ENCODE measurements at regions not wholly inside any gene's neighbourhood (a gene's known extent, or its start where the extent isn't known, plus 50 kb on each side); places are given as distances from the start of the nearest gene placed in this dataset.

- H3K27ac ChIP-seq (ENCODE audit: low read depth, low read length): no peak overlapping the region
- no peak overlapping the region for H3K9ac ChIP-seq (ENCODE audit: low read depth, low read length)
- no peaks in the 10 kb centered on the region; the same call in 1 of the 2 replicates for H3K27me3 ChIP-seq (ENCODE audit: control insufficient read depth, insufficient read depth, low read length)
- H3K4me1 ChIP-seq (ENCODE audit: control insufficient read depth, insufficient read depth, low read length): peaks cover 15% of the 10 kb centered on the region
- no peaks in the 10 kb centered on the region for H3K9me3 ChIP-seq (ENCODE audit: control insufficient read depth, insufficient read depth, low read length)
- no peak overlapping the region for H3K4me3 ChIP-seq (ENCODE audit: low read depth, low read length)
- no peaks in the 10 kb centered on the region for H3K36me3 ChIP-seq (ENCODE audit: control insufficient read depth, insufficient read depth, low read length)
Observed at GRCh38 chr22:27557286-27558008, 244.1 kb downstream of the MN1 start.

GRCh38 chr22:27558658-27559371 is 242.7 kb downstream of the MN1 start:
- H3K36me3 ChIP-seq (ENCODE audit: control insufficient read depth, insufficient read depth, low read length): no peaks in the 10 kb centered on the region
- peaks cover 15% of the 10 kb centered on the region for H3K4me1 ChIP-seq (ENCODE audit: control insufficient read depth, insufficient read depth, low read length)
- H3K9ac ChIP-seq (ENCODE audit: low read depth, low read length): no peak overlapping the region
- no peaks in the 10 kb centered on the region for H3K9me3 ChIP-seq (ENCODE audit: control insufficient read depth, insufficient read depth, low read length)
- H3K27ac ChIP-seq (ENCODE audit: low read depth, low read length): no peak overlapping the region
- no peak overlapping the region for H3K4me3 ChIP-seq (ENCODE audit: low read depth, low read length)
- H3K27me3 ChIP-seq (ENCODE audit: control insufficient read depth, insufficient read depth, low read length): no peaks in the 10 kb centered on the region; the same call in 1 of the 2 replicates

- no peak overlapping the region for H3K27ac ChIP-seq (ENCODE audit: low read depth, low read length)
- no peaks in the 10 kb centered on the region for H3K9me3 ChIP-seq (ENCODE audit: control insufficient read depth, insufficient read depth, low read length)
- H3K9ac ChIP-seq (ENCODE audit: low read depth, low read length): no peak overlapping the region
- H3K27me3 ChIP-seq (ENCODE audit: control insufficient read depth, insufficient read depth, low read length): no peaks in the 10 kb centered on the region; the same call in 1 of the 2 replicates
- peaks cover 15% of the 10 kb centered on the region for H3K4me1 ChIP-seq (ENCODE audit: control insufficient read depth, insufficient read depth, low read length)
- no peaks in the 10 kb centered on the region for H3K36me3 ChIP-seq (ENCODE audit: control insufficient read depth, insufficient read depth, low read length)
- H3K4me3 ChIP-seq (ENCODE audit: low read depth, low read length): no peak overlapping the region
Observed at GRCh38 chr22:27560781-27561180, 240.8 kb downstream of the MN1 start.

GRCh38 chr22:27561286-27561904 is 240.2 kb downstream of the MN1 start:
- Histone ChIP-seq H3K27me3 (ENCODE audit: control insufficient read depth, insufficient read depth, low read length) (no peaks in the 10 kb centered on the region; the same call in 1 of the 2 replicates), H3K36me3 (ENCODE audit: control insufficient read depth, insufficient read depth, low read length) (no peaks in the 10 kb centered on the region), H3K4me1 (ENCODE audit: control insufficient read depth, insufficient read depth, low read length) (peaks cover 15% of the 10 kb centered on the region), H3K9ac (ENCODE audit: low read depth, low read length) (no peak overlapping the region), H3K27ac (ENCODE audit: low read depth, low read length) (no peak overlapping the region), H3K4me3 (ENCODE audit: low read depth, low read length) (no peak overlapping the region), H3K9me3 (ENCODE audit: control insufficient read depth, insufficient read depth, low read length) (no peaks in the 10 kb centered on the region)

- Histone ChIP-seq H3K27me3 (ENCODE audit: control insufficient read depth, insufficient read depth, low read length) (no peaks in the 10 kb centered on the region), H3K4me3 (ENCODE audit: low read depth, low read length) (no peak overlapping the region), H3K4me1 (ENCODE audit: control insufficient read depth, insufficient read depth, low read length) (peaks cover 9% of the 10 kb centered on the region; the same call in 1 of the 2 replicates), H3K9ac (ENCODE audit: low read depth, low read length) (no peak overlapping the region), H3K27ac (ENCODE audit: low read depth, low read length) (no peak overlapping the region), H3K9me3 (ENCODE audit: control insufficient read depth, insufficient read depth, low read length) (no peaks in the 10 kb centered on the region), H3K36me3 (ENCODE audit: control insufficient read depth, insufficient read depth, low read length) (no peaks in the 10 kb centered on the region)
Observed at GRCh38 chr22:27564806-27565205, 236.8 kb downstream of the MN1 start.

- no peaks in the 10 kb centered on the region for H3K36me3 ChIP-seq (ENCODE audit: control insufficient read depth, insufficient read depth, low read length)
- H3K9me3 ChIP-seq (ENCODE audit: control insufficient read depth, insufficient read depth, low read length): no peaks in the 10 kb centered on the region
- no peak overlapping the region for H3K4me3 ChIP-seq (ENCODE audit: low read depth, low read length)
- H3K27me3 ChIP-seq (ENCODE audit: control insufficient read depth, insufficient read depth, low read length): 0 out of 2 replicates have a peak, but pooled peaks cover 3% of the 10 kb centered on the region
- H3K4me1 ChIP-seq (ENCODE audit: control insufficient read depth, insufficient read depth, low read length): peaks cover 5% of the 10 kb centered on the region; the same call in 1 of the 2 replicates
- H3K27ac ChIP-seq (ENCODE audit: low read depth, low read length): no peak overlapping the region
- no peak overlapping the region for H3K9ac ChIP-seq (ENCODE audit: low read depth, low read length)
Observed at GRCh38 chr22:27566602-27567001, 235.0 kb downstream of the MN1 start.

GRCh38 chr22:27568265-27568664 is 233.3 kb downstream of the MN1 start:
- no peak overlapping the region for H3K4me3 ChIP-seq (ENCODE audit: low read depth, low read length)
- H3K36me3 ChIP-seq (ENCODE audit: control insufficient read depth, insufficient read depth, low read length): no peaks in the 10 kb centered on the region
- no peak overlapping the region for H3K27ac ChIP-seq (ENCODE audit: low read depth, low read length)
- no peak overlapping the region for H3K9ac ChIP-seq (ENCODE audit: low read depth, low read length)
- H3K9me3 ChIP-seq (ENCODE audit: control insufficient read depth, insufficient read depth, low read length): no peaks in the 10 kb centered on the region
- H3K4me1 ChIP-seq (ENCODE audit: control insufficient read depth, insufficient read depth, low read length): peaks cover 18% of the 10 kb centered on the region; the same call in 1 of the 2 replicates
- H3K27me3 ChIP-seq (ENCODE audit: control insufficient read depth, insufficient read depth, low read length): 0 out of 2 replicates have a peak, but pooled peaks cover 3% of the 10 kb centered on the region

- H3K36me3 ChIP-seq (ENCODE audit: control insufficient read depth, insufficient read depth, low read length): no peaks in the 10 kb centered on the region
- peaks cover 17% of the 10 kb centered on the region for H3K27me3 ChIP-seq (ENCODE audit: control insufficient read depth, insufficient read depth, low read length)
Observed at GRCh38 chr22:27571463-27572277, 229.9 kb downstream of the MN1 start.

GRCh38 chr22:27572278-27572666 is 229.3 kb downstream of the MN1 start:
- H3K27me3 ChIP-seq (ENCODE audit: control insufficient read depth, insufficient read depth, low read length): peaks cover 17% of the 10 kb centered on the region
- no peaks in the 10 kb centered on the region for H3K9me3 ChIP-seq (ENCODE audit: control insufficient read depth, insufficient read depth, low read length)
- no peaks in the 10 kb centered on the region for H3K36me3 ChIP-seq (ENCODE audit: control insufficient read depth, insufficient read depth, low read length)
- H3K9ac ChIP-seq (ENCODE audit: low read depth, low read length): no peak overlapping the region
- no peak overlapping the region for H3K4me3 ChIP-seq (ENCODE audit: low read depth, low read length)
- peaks cover 25% of the 10 kb centered on the region; the same call in 1 of the 2 replicates for H3K4me1 ChIP-seq (ENCODE audit: control insufficient read depth, insufficient read depth, low read length)
- peak overlapping the region; percentile 51 for H3K27ac ChIP-seq (ENCODE audit: low read depth, low read length)

More at GRCh38 chr22:27571463-27572277, 229.9 kb downstream of the MN1 start:
- peak overlapping the region; percentile 51 for H3K27ac ChIP-seq (ENCODE audit: low read depth, low read length)
- H3K9me3 ChIP-seq (ENCODE audit: control insufficient read depth, insufficient read depth, low read length): no peaks in the 10 kb centered on the region
- peaks cover 25% of the 10 kb centered on the region; the same call in 1 of the 2 replicates for H3K4me1 ChIP-seq (ENCODE audit: control insufficient read depth, insufficient read depth, low read length)
- H3K4me3 ChIP-seq (ENCODE audit: low read depth, low read length): no peak overlapping the region
- H3K9ac ChIP-seq (ENCODE audit: low read depth, low read length): no peak overlapping the region

- Histone ChIP-seq H3K4me3 (ENCODE audit: low read depth, low read length) (no peak overlapping the region), H3K9me3 (ENCODE audit: control insufficient read depth, insufficient read depth, low read length) (no peaks in the 10 kb centered on the region), H3K36me3 (ENCODE audit: control insufficient read depth, insufficient read depth, low read length) (no peaks in the 10 kb centered on the region)
Observed at GRCh38 chr22:27573280-27574001, 228.1 kb downstream of the MN1 start.

More at GRCh38 chr22:27573280-27574001, 228.1 kb downstream of the MN1 start:
- Histone ChIP-seq H3K4me1 (ENCODE audit: control insufficient read depth, insufficient read depth, low read length) (peaks cover 29% of the 10 kb centered on the region; the same call in 1 of the 2 replicates), H3K27me3 (ENCODE audit: control insufficient read depth, insufficient read depth, low read length) (peaks cover 17% of the 10 kb centered on the region), H3K9ac (ENCODE audit: low read depth, low read length) (no peak overlapping the region), H3K27ac (ENCODE audit: low read depth, low read length) (no peak overlapping the region)

Data from HUES48 (cell line).